NB4 (cell line): ENCODE measurements at regions not wholly inside any gene's neighbourhood (a gene's known extent, or its start where the extent isn't known, plus 50 kb on each side); places are given as distances from the start of the nearest gene placed in this dataset.

Experiments used
- DNase-seq: peaks from one replicate; pipeline ENCODE4 v3.0.0; 2010; ENCODE audit warnings: low read depth
- H3K4me3 ChIP-seq: one replicate; pipeline ENCODE4 v1.5.1; 2011; ENCODE audit warnings: mild to moderate bottlenecking, low read depth, low read length, moderate library complexity
- CTCF ChIP-seq: IDR thresholded peaks from one replicate; pipeline ENCODE4 v1.5.1; 2012; ENCODE audit warnings: low read depth, low read length
- MAX ChIP-seq: IDR thresholded peaks from 2 replicates; pipeline ENCODE4 v1.6.1; 2011; ENCODE audit warnings: low read depth, low read length
- MYC ChIP-seq: IDR thresholded peaks from 2 replicates; pipeline ENCODE4 v1.6.1; 2011; ENCODE audit warnings: low read depth, low read length
- POLR2A ChIP-seq: IDR thresholded peaks from 2 replicates; pipeline ENCODE4 v1.6.1; 2011; ENCODE audit warnings: mild to moderate bottlenecking; ENCODE audit not compliant: insufficient read length; ENCODE audit errors: extremely low read depth

DNA sequence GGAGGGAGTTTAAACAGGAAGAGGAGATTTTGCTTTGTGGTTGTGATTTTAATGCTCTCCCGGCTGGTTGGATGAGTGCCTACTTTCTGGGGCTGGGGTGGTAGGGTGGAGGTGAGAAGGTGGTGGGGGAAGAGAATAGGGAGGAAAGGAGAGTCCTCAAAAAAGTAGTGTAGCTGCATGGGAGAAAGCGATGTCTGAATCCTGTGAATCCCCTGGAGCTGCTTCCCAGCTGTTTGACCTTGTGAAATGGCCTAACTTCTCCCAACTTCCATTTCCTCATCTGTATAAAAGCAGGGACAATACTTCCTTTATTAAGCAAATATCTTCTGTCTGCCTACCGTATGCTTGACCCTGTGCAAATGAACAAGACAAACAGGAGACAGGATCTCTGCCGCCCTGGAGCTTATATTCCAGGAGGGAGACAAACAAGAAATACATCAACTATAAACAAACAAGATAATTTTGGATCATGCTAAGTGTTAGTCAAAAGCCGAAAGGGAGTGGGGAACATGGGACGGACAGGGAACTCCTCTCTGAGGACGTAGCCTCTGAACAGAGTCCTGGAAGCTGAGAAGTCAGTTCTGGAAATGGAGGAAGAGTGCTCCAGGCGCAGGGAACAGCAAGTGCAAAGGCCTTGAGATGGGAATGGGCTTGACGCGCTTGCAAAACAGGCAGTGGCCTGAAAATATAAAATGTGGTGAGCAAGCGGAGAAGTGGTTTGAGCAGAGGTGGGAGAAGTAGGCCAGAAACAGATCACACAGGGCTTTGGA is 103.5 kb downstream of the SPRY4 start:
- H3K4me3 ChIP-seq, result no peak overlapping the region
- TF ChIP-seq MYC (no peak), CTCF (no peak), POLR2A (no peak), MAX (no peak)
- no peak for DNase-seq

GRCh38 chr5:142219146-142219545 is 105.7 kb downstream of the SPRY4 start:
- no peak for DNase-seq
- TF ChIP-seq POLR2A (no peak), CTCF (no peak), MYC (no peak), MAX (no peak)
- H3K4me3 ChIP-seq, result no peak overlapping the region

- no peak overlapping the region for H3K4me3 ChIP-seq
- TF ChIP-seq MYC, result no peak
- DNase-seq, result no peak
Observed at GRCh38 chr5:142216931-142217330, 107.9 kb downstream of the SPRY4 start.

DNA sequence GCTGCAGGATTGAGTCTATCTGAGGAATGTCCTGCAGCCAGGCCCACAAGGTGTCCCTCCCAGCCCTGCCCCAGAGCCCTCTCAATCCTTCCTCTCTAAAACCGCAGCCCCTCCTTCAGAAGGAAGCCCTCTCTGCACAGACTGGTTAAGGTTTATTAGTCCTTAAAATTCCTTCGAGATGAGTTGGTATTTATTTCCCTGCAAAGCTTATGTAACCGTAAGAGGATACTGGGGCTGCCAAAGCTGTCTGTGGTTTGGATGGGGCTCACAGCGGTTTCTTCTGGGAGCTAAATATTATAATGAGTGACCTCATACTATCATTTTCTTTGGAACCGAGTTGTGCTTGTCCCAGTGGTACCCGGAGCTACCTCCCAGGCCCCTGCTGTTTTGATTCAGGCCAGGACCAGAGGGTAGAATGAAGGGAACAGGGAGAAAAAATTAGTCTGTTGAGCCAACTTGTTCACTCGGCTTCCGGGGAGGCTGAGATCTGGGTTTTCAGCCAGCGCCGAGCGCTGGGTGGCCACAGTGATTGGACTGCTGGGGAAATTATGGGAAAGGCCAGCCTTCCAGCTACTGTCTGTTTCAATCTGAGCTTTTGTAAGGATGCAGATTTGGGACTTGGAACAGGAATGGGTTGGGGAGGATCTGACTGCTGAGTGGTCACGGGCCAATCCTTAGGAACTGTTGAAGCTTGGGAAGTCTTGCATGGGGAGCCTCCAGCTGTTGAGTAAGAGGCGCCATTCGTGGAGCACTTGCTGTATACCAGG is 107.5 kb downstream of the NDFIP1 start:
- DNase-seq, result peak; percentile 12
- H3K4me3 ChIP-seq, result no peak overlapping the region
- TF ChIP-seq MAX (no peak), MYC (no peak), CTCF (no peak), POLR2A (no peak)

GRCh38 chr5:142213077-142213476 is 104.5 kb downstream of the NDFIP1 start:
- H3K4me3 ChIP-seq, result no peak overlapping the region
- TF ChIP-seq POLR2A, result no peak
- no peak for DNase-seq

- H3K4me3 ChIP-seq, result no peak overlapping the region
- TF ChIP-seq CTCF (no peak), MYC (no peak), POLR2A (no peak), MAX (no peak)
- DNase-seq, result no peak
Observed at GRCh38 chr5:142211918-142212317, 103.3 kb downstream of the NDFIP1 start.

DNA sequence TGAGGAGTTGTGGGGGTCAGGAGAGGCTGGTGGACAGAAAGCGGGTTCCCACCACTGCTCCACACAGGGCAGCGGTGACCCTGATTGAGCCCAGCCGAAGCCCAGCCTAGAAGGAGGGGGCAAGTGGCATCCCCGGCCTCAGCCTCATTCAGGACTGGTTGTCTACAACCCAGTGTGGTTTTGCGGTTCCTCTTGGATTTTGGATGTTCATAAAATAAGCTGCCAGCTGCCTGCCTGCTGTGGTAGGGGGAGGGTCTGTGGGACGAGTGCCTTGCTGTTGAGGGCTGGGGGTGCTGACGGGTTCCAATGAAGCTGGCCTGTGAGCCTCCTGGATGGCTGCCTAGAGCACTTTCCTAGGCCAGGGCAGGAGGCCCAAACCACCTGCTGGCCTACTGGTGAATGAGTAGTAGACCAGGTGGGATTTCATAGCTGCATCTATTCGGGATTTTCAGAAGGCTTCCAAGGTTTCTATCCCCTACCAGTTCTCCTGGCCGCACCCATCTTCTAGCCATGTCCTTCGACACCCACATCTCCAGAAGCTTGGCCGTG is 102.4 kb downstream of the NDFIP1 start:
- no peak for TF ChIP-seq MAX
- TF ChIP-seq CTCF, result no peak
- TF ChIP-seq POLR2A, result no peak
- TF ChIP-seq MYC, result no peak
- no peak overlapping the region for H3K4me3 ChIP-seq
- DNase-seq, result no peak
